HG02678 (cell line): ENCODE measurements at regions not wholly inside any gene's neighbourhood (a gene's known extent, or its start where the extent isn't known, plus 50 kb on each side); places are given as distances from the start of the nearest gene placed in this dataset.
A peak's percentile ranks its signal among the peaks of the same experiment; 100 is the strongest.

Source experiments
- ATAC-seq: cut with Tn5 transposase; IDR thresholded peaks from one replicate; pipeline ENCODE4 v1.9.1; 2021; ENCODE audit warnings: mild to moderate bottlenecking, moderate library complexity; ENCODE audit not compliant: unreplicated experiment

DNA sequence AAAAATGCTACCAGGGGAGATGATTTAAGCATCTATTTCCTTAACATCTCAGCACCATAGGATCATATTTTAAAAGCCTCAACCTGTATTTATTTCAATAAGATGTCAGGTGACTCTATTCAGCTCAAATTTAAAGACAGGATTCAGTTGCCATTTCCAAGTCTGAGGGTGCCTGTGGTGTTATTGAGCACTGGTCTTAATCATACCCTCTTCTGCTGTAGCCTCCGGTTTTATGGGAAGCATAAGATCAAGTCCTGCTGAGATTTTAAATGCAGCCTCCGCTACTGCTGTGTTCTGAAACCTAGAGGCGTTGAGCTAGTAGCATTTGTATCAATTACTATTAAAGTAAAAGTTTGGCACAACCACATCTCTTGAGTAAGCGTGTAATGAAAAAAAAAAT lies 185.7 kb upstream of the NWD2 start:
- no peak for ATAC-seq

DNA sequence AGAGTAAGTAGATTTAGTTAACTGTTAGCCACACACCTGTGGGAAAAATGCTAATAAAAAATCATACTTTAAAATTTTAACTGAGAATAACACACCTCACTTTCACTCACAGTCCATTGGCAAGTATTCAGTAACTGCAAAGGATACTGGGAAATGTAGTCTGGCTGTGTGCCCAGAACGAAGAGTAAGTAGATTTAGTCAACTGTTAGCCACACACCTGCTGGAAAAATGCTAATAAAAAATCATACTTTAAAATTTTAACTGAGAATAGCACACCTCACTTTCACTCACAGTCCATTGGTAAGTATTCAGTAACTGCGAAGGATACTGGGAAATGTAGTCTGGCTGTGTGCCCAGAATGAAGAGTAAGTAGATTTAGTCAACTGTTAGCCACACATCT lies 178.4 kb upstream of the NWD2 start:
- ATAC-seq = no peak

DNA sequence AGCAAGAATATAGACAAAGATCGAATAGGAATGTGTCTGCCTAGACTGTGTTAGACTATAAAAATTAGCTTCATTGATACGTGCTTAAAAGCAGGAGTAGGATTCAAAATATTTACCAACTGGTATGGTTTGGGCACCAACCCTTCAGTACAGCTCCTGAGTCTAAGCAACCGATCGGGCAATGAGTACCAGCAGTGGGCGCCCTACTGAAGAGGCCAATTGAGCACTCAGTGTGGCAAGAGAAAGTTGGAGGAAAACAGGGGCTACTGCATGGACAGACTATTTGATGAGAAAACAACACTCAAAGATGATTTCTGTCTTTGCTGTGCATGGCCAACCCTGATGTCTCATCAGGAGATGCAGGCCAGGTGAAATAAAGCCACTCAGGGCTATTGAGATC lies 176.0 kb upstream of the NWD2 start:
- no peak for ATAC-seq

- no peak for ATAC-seq
Observed at GRCh38 chr4:37070041-37070440, 174.5 kb upstream of the NWD2 start.

DNA sequence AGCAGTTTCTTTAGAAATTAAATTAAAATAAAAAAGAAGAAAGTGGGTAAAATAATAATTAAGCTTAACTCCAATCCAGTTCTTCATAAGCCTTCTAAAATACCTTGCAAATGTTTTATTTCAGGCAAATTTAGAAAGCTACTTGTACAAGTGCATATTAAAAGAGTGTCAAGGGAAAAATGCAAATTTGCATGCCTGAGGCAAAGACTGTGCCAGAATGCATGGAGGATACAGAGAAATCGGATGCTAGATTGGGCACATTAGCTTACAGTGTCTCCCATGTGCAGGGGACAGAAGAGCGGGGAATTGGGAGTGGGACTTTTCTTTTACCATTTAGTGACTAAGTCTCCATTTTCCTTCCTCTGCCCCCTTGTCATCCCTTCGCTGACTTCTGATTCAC lies 173.0 kb upstream of the NWD2 start:
- ATAC-seq = no peak

GRCh38 chr4:37073226-37073840 lies 171.2 kb upstream of the NWD2 start:
- ATAC-seq = no peak

GRCh38 chr4:37082912-37083311 lies 161.6 kb upstream of the NWD2 start:
- ATAC-seq = no peak

DNA sequence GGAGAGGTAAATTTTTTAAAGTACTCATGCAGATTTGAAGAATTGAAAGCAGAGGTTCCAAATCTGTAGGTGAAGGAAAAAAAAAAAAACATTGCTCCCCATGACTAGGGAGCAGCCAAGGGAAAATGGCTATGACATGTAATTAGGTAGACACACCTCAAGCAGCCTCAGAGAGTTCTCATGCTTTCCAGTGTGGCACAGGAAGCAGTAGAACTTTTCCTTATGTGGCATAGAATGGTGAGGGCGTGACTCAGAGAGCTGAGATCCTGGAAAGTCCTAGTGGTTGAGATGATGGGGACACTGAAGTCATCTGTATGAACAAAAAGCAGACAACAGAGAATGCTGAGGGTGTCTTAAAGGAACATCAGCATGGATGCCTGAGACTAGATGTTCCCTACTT lies 148.6 kb upstream of the NWD2 start:
- ATAC-seq = no peak

DNA sequence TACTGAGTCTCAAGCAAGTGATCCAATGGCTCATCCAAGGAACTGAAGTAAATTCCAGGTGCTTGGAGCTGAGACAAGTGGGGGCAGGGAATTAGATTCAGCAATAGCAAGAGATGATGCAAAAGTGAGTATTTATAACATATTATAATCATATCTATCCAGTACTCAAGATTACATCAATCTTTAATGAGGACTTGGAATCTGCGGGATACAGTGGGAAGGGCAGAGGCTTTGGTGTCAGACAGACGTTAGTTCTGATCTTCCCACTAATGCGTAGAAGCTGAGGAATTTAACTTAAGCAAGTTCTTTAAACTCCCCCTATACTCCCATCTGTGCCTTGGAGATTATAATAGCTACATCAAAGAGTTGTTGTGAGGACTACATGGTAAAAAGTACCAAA lies 143.4 kb upstream of the NWD2 start:
- ATAC-seq = no peak

GRCh38 chr4:37101686-37102085 lies 142.9 kb upstream of the NWD2 start:
- ATAC-seq = no peak

DNA sequence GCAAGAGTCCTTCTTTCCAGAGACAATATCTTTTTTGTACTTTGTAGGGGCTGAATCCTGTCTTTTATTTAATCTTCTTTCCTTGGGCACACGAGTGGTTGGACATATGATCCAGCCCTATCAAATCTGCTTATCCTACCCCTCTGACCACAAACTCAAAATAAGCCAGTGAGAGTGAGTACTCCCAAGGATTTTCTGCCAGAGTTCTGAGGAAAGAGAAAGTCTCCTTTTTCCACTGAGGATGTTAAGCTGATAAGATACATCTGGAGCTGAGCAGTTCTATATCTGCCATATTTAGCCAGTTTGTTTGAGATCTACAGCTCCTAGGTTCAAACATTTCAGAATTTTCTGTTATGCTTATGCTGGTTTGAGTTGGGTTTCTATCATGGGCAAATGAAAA lies 134.8 kb upstream of the NWD2 start:
- ATAC-seq = no peak

- ATAC-seq = no peak
Observed at GRCh38 chr4:37124800-37125199, 119.7 kb upstream of the NWD2 start.

GRCh38 chr4:37126051-37126450 lies 118.5 kb upstream of the NWD2 start:
- ATAC-seq = no peak

DNA sequence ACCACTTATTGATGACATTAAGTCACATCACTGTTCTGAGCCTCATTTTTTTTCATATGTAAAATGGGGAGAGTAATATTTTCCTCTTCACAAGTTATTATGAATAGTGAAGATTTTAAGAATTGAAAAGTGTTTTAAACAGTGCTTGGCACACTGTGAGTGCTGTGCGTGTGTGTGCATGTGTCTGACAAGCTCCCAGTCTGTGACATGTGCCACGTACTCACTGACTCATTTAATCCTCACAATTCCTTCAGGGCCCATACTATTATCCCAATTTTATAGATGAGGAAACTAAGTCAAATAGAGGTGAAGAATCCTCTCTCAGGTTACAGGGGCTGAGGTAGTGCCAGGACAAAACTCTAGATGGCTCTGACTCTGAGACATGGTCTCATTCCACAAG lies 114.1 kb upstream of the NWD2 start:
- no peak for ATAC-seq

GRCh38 chr4:37132351-37132974 lies 112.1 kb upstream of the NWD2 start:
- no peak for ATAC-seq

GRCh38 chr4:37132975-37133360 lies 111.6 kb upstream of the NWD2 start:
- no peak for ATAC-seq

- ATAC-seq = peak; percentile 82
Observed at GRCh38 chr4:37138019-37138653, 106.4 kb upstream of the NWD2 start.

GRCh38 chr4:37138789-37139188 lies 105.8 kb upstream of the NWD2 start:
- ATAC-seq = no peak

DNA sequence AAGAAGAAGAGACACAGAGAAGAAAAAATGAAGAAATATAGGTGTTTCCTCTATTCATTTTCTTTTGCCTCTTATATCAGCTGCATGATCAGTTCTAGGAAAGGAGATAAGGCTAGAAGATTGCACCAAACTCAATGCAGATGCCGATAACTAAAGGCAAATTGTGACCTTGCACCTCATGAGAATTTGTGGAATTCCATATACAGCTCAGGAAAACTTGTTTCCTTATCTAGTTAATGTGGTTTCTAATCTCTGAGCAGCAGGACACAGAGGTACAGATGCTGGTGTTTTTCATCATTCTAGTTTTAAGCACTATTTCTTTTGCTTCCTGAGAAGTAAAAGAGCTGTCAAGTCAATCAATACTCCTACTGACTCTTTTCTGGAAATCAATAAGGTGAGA lies 104.6 kb upstream of the NWD2 start:
- ATAC-seq = no peak

- no peak for ATAC-seq
Observed at GRCh38 chr4:37146260-37146659, 98.3 kb upstream of the NWD2 start.

- ATAC-seq = no peak
Observed at GRCh38 chr4:37157476-37158167, 86.9 kb upstream of the NWD2 start.

DNA sequence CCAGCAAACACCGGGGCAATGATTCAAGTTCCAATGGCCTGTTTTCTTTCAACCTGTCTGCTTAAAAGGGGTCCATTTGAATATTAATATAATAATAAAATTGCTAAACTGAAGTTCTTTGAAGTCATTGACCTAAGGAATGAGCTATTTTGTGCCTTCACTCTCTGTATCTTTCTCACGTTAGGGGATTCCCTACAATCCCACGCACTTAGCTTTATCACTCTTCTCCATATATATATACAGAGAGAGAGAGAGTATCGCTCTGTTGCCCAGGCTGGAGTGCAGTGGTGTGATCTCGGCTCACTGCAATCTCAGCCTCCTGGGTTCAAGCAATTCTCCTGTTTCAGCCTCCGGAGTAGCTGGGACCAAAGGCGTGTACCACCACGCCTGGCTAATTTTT lies 83.9 kb upstream of the NWD2 start:
- no peak for ATAC-seq
